ENCODE measurements at regions not wholly inside any gene's neighbourhood (a gene's known extent, or its start where the extent isn't known, plus 50 kb on each side); places are given as distances from the start of the nearest gene placed in this dataset.
A peak's percentile ranks its signal among the peaks of the same experiment; 100 is the strongest.

GRCh38 chr18:24831081-24831480 lies 370.6 kb downstream of the HRH4 start:
- Histone ChIP-seq H3K27ac (ENCODE audit: low read depth, low read length, severe bottlenecking) (no peak overlapping the region), H3K4me1 (ENCODE audit: control insufficient read depth, insufficient read depth, low read length, poor library complexity, severe bottlenecking) (peaks cover 10% of the 10 kb centered on the region), H3K4me3 (ENCODE audit: extremely low read depth, insufficient read depth, low read length, poor library complexity, severe bottlenecking) (no peak overlapping the region), H3K36me3 (ENCODE audit: control insufficient read depth, insufficient read depth, low read length) (no peaks in the 10 kb centered on the region), H3K9me3 (ENCODE audit: control insufficient read depth, low read length) (no peaks in the 10 kb centered on the region)
- 91 to 97% methylated on average over 6 of the region's 6 CpGs for WGBS, 2 experiments (ENCODE audit: insufficient coverage in 2 of 2)

- WGBS, 2 experiments (ENCODE audit: insufficient coverage in 2 of 2): 84 to 86% methylated on average over 6 to 7 of the region's 11 CpGs
- Histone ChIP-seq H3K9me3 (ENCODE audit: control insufficient read depth, low read length) (no peaks in the 10 kb centered on the region), H3K4me3 (ENCODE audit: extremely low read depth, insufficient read depth, low read length, poor library complexity, severe bottlenecking) (no peak overlapping the region), H3K4me1 (ENCODE audit: control insufficient read depth, insufficient read depth, low read length, poor library complexity, severe bottlenecking) (peaks cover 10% of the 10 kb centered on the region), H3K36me3 (ENCODE audit: control insufficient read depth, insufficient read depth, low read length) (no peaks in the 10 kb centered on the region), H3K27ac (ENCODE audit: low read depth, low read length, severe bottlenecking) (peak overlapping the region; percentile 49)
Observed at GRCh38 chr18:24831871-24832665, 371.6 kb downstream of the HRH4 start.

GRCh38 chr18:24835751-24836150 lies 375.3 kb downstream of the HRH4 start:
- WGBS, 2 experiments (ENCODE audit: insufficient coverage in 2 of 2): 100% methylated on average over 1 of the region's 1 CpG
- H3K36me3 ChIP-seq (ENCODE audit: control insufficient read depth, insufficient read depth, low read length): no peaks in the 10 kb centered on the region
- H3K4me1 ChIP-seq (ENCODE audit: control insufficient read depth, insufficient read depth, low read length, poor library complexity, severe bottlenecking): peaks cover 10% of the 10 kb centered on the region
- no peak overlapping the region for H3K4me3 ChIP-seq (ENCODE audit: extremely low read depth, insufficient read depth, low read length, poor library complexity, severe bottlenecking)
- H3K9me3 ChIP-seq (ENCODE audit: control insufficient read depth, low read length): no peaks in the 10 kb centered on the region
- H3K27ac ChIP-seq (ENCODE audit: low read depth, low read length, severe bottlenecking): no peak overlapping the region

GRCh38 chr18:24837066-24837465 lies 376.6 kb downstream of the HRH4 start:
- WGBS, 2 experiments (ENCODE audit: insufficient coverage in 2 of 2): 76 to 86% methylated on average over 2 to 3 of the region's 3 CpGs
- Histone ChIP-seq H3K27ac (ENCODE audit: low read depth, low read length, severe bottlenecking) (no peak overlapping the region), H3K9me3 (ENCODE audit: control insufficient read depth, low read length) (no peaks in the 10 kb centered on the region), H3K36me3 (ENCODE audit: control insufficient read depth, insufficient read depth, low read length) (no peaks in the 10 kb centered on the region), H3K4me3 (ENCODE audit: extremely low read depth, insufficient read depth, low read length, poor library complexity, severe bottlenecking) (no peak overlapping the region), H3K4me1 (ENCODE audit: control insufficient read depth, insufficient read depth, low read length, poor library complexity, severe bottlenecking) (peaks cover 3% of the 10 kb centered on the region)

- H3K9me3 ChIP-seq (ENCODE audit: control insufficient read depth, low read length): no peaks in the 10 kb centered on the region
- no peaks in the 10 kb centered on the region for H3K36me3 ChIP-seq (ENCODE audit: control insufficient read depth, insufficient read depth, low read length)
- no peak overlapping the region for H3K27ac ChIP-seq (ENCODE audit: low read depth, low read length, severe bottlenecking)
- no peak overlapping the region for H3K4me3 ChIP-seq (ENCODE audit: extremely low read depth, insufficient read depth, low read length, poor library complexity, severe bottlenecking)
- H3K4me1 ChIP-seq (ENCODE audit: control insufficient read depth, insufficient read depth, low read length, poor library complexity, severe bottlenecking): no peaks in the 10 kb centered on the region
- 94% methylated on average over 2 of the region's 3 CpGs; no CpG with 5 or more reads in 1 of the 2 experiments for WGBS, 2 experiments (ENCODE audit: insufficient coverage in 2 of 2)
Observed at GRCh38 chr18:24840051-24840450, 379.6 kb downstream of the HRH4 start.

- Histone ChIP-seq H3K9me3 (ENCODE audit: control insufficient read depth, low read length) (no peaks in the 10 kb centered on the region), H3K27ac (ENCODE audit: low read depth, low read length, severe bottlenecking) (no peak overlapping the region), H3K4me3 (ENCODE audit: extremely low read depth, insufficient read depth, low read length, poor library complexity, severe bottlenecking) (no peak overlapping the region), H3K4me1 (ENCODE audit: control insufficient read depth, insufficient read depth, low read length, poor library complexity, severe bottlenecking) (no peaks in the 10 kb centered on the region), H3K36me3 (ENCODE audit: control insufficient read depth, insufficient read depth, low read length) (no peaks in the 10 kb centered on the region)
- WGBS, 2 experiments (ENCODE audit: insufficient coverage in 2 of 2): 80 to 84% methylated on average over 5 to 6 of the region's 6 CpGs
Observed at GRCh38 chr18:24840640-24841039, 380.2 kb downstream of the HRH4 start.

- H3K9me3 ChIP-seq (ENCODE audit: control insufficient read depth, low read length): no peaks in the 10 kb centered on the region
- H3K4me3 ChIP-seq (ENCODE audit: extremely low read depth, insufficient read depth, low read length, poor library complexity, severe bottlenecking): no peak overlapping the region
- H3K27ac ChIP-seq (ENCODE audit: low read depth, low read length, severe bottlenecking): no peak overlapping the region
- H3K36me3 ChIP-seq (ENCODE audit: control insufficient read depth, insufficient read depth, low read length): no peaks in the 10 kb centered on the region
- no peaks in the 10 kb centered on the region for H3K4me1 ChIP-seq (ENCODE audit: control insufficient read depth, insufficient read depth, low read length, poor library complexity, severe bottlenecking)
- 87 to 93% methylated on average over 7 of the region's 8 CpGs for WGBS, 2 experiments (ENCODE audit: insufficient coverage in 2 of 2)
Observed at GRCh38 chr18:24841536-24841935, 381.1 kb downstream of the HRH4 start.

- Histone ChIP-seq H3K4me1 (ENCODE audit: control insufficient read depth, insufficient read depth, low read length, poor library complexity, severe bottlenecking) (no peaks in the 10 kb centered on the region), H3K36me3 (ENCODE audit: control insufficient read depth, insufficient read depth, low read length) (no peaks in the 10 kb centered on the region), H3K4me3 (ENCODE audit: extremely low read depth, insufficient read depth, low read length, poor library complexity, severe bottlenecking) (no peak overlapping the region), H3K9me3 (ENCODE audit: control insufficient read depth, low read length) (no peaks in the 10 kb centered on the region), H3K27ac (ENCODE audit: low read depth, low read length, severe bottlenecking) (no peak overlapping the region)
- WGBS, 2 experiments (ENCODE audit: insufficient coverage in 2 of 2): 92 to 100% methylated on average over 1 of the region's 1 CpG
Observed at GRCh38 chr18:24843123-24843522, 382.7 kb downstream of the HRH4 start.

- no peaks in the 10 kb centered on the region for H3K4me1 ChIP-seq (ENCODE audit: control insufficient read depth, insufficient read depth, low read length, poor library complexity, severe bottlenecking)
- no peak overlapping the region for H3K4me3 ChIP-seq (ENCODE audit: extremely low read depth, insufficient read depth, low read length, poor library complexity, severe bottlenecking)
- no peak overlapping the region for H3K27ac ChIP-seq (ENCODE audit: low read depth, low read length, severe bottlenecking)
- H3K9me3 ChIP-seq (ENCODE audit: control insufficient read depth, low read length): no peaks in the 10 kb centered on the region
- H3K36me3 ChIP-seq (ENCODE audit: control insufficient read depth, insufficient read depth, low read length): no peaks in the 10 kb centered on the region
- WGBS, 2 experiments (ENCODE audit: insufficient coverage in 2 of 2): 100% methylated on average over 1 of the region's 2 CpGs; no CpG with 5 or more reads in 1 of the 2 experiments
Observed at GRCh38 chr18:24846138-24846537, 385.7 kb downstream of the HRH4 start.

- Histone ChIP-seq H3K9me3 (ENCODE audit: control insufficient read depth, low read length) (no peaks in the 10 kb centered on the region), H3K4me1 (ENCODE audit: control insufficient read depth, insufficient read depth, low read length, poor library complexity, severe bottlenecking) (no peaks in the 10 kb centered on the region), H3K36me3 (ENCODE audit: control insufficient read depth, insufficient read depth, low read length) (no peaks in the 10 kb centered on the region), H3K27ac (ENCODE audit: low read depth, low read length, severe bottlenecking) (no peak overlapping the region), H3K4me3 (ENCODE audit: extremely low read depth, insufficient read depth, low read length, poor library complexity, severe bottlenecking) (no peak overlapping the region)
- 91 to 95% methylated on average over 6 to 7 of the region's 7 CpGs for WGBS, 2 experiments (ENCODE audit: insufficient coverage in 2 of 2)
Observed at GRCh38 chr18:24850532-24850931, 390.1 kb downstream of the HRH4 start.

GRCh38 chr18:24853076-24853475 lies 392.6 kb downstream of the HRH4 start:
- 86 to 95% methylated on average over 2 to 4 of the region's 4 CpGs for WGBS, 2 experiments (ENCODE audit: insufficient coverage in 2 of 2)
- no peaks in the 10 kb centered on the region for H3K9me3 ChIP-seq (ENCODE audit: control insufficient read depth, low read length)
- no peak overlapping the region for H3K4me3 ChIP-seq (ENCODE audit: extremely low read depth, insufficient read depth, low read length, poor library complexity, severe bottlenecking)
- H3K4me1 ChIP-seq (ENCODE audit: control insufficient read depth, insufficient read depth, low read length, poor library complexity, severe bottlenecking): no peaks in the 10 kb centered on the region
- H3K36me3 ChIP-seq (ENCODE audit: control insufficient read depth, insufficient read depth, low read length): no peaks in the 10 kb centered on the region
- no peak overlapping the region for H3K27ac ChIP-seq (ENCODE audit: low read depth, low read length, severe bottlenecking)
